ENCODE measurements at regions not wholly inside any gene's neighbourhood (a gene's known extent, or its start where the extent isn't known, plus 50 kb on each side); places are given as distances from the start of the nearest gene placed in this dataset.

GRCh38 chr7:131189488-131189887 is 138.2 kb upstream of the MKLN1 start:
- no peak for TF ChIP-seq CTCF (IDR thresholded peaks at IDR 0.05; ENCODE audit: low read length)
- TF ChIP-seq EZH2phosphoT487 (IDR thresholded peaks at IDR 0.05; ENCODE audit: low read length) = no peak
